OCI-LY1 (cell line): ENCODE measurements at regions not wholly inside any gene's neighbourhood (a gene's known extent, or its start where the extent isn't known, plus 50 kb on each side); places are given as distances from the start of the nearest gene placed in this dataset.

Experiments used
- CTCF ChIP-seq: fragments of 200-600 bp; sonication (generic), shearing (Covaris generic); IDR thresholded peaks from 2 replicates; pipeline ENCODE4 v1.5.1; 2017; ENCODE audit warnings: mild to moderate bottlenecking, antibody characterized with exemption, low read length, moderate library complexity, mixed read lengths
- EZH2 ChIP-seq: fragments of 200-600 bp; sonication (generic), shearing (Covaris generic); IDR thresholded peaks from 2 replicates; pipeline ENCODE4 v1.8.0; 2017; ENCODE audit warnings: borderline replicate concordance, mixed run types, mild to moderate bottlenecking, antibody characterized with exemption, low read length, moderate library complexity, mixed read lengths

- TF ChIP-seq CTCF: no peak
- no peak for TF ChIP-seq EZH2
These were observed 87.6 kb upstream of the SOD1 start for GRCh38 chr21:31571879-31572278.
